Kidney (tissue), 13 donors: ENCODE measurements at regions not wholly inside any gene's neighbourhood (a gene's known extent, or its start where the extent isn't known, plus 50 kb on each side); places are given as distances from the start of the nearest gene placed in this dataset.

Experiments
- DNase-seq, 5 donors: peaks; one replicate each; pipeline ENCODE4 v3.0.0-alpha.2; 2013 to 2020
- FAIRE-seq: peaks from 2 replicates; lab custom pipeline; 2012; peaks lifted over from hg19 to GRCh38; lab: Jason Lieb, UNC
- H3K27ac ChIP-seq, 2 donors: one replicate each; pipeline ENCODE4 v1.7.0; 2013; ENCODE audit warnings: low read depth in 2 of 2, low read length in 2 of 2, inconsistent platforms in 1 of 2
- H3K27me3 ChIP-seq: one replicate; pipeline ENCODE4 v1.7.1; 2013; ENCODE audit warnings: low read length, inconsistent platforms; ENCODE audit not compliant: control insufficient read depth, insufficient read depth
- H3K36me3 ChIP-seq, 3 donors: one replicate each; pipeline versions ENCODE4 v1.7.0 to v1.7.1; 2013; ENCODE audit warnings: low read length in 3 of 3, control low read depth in 1 of 3, inconsistent platforms in 1 of 3; ENCODE audit not compliant: insufficient read depth in 3 of 3, control insufficient read depth in 2 of 3
- H3K4me1 ChIP-seq, 3 donors: one replicate each; pipeline versions ENCODE4 v1.7.0 to v1.7.1; 2013; ENCODE audit warnings: low read length in 3 of 3, inconsistent platforms in 1 of 3, low read depth in 1 of 3; ENCODE audit not compliant: control insufficient read depth in 2 of 3, insufficient read depth in 2 of 3
- H3K4me3 ChIP-seq, 3 donors: one replicate each; pipeline versions ENCODE4 v1.7.0 to v1.8.1; 2013; ENCODE audit warnings: low read length in 3 of 3, control low read depth in 1 of 3, inconsistent platforms in 1 of 3
- H3K9ac ChIP-seq, 3 donors: one replicate each; pipeline versions ENCODE4 v1.7.0 to v1.7.1; 2013; ENCODE audit warnings: low read length in 3 of 3, control low read depth in 1 of 3, inconsistent platforms in 1 of 3
- H3K9me3 ChIP-seq, 3 donors: one replicate each; pipeline versions ENCODE4 v1.7.0 to v1.7.1; 2013; ENCODE audit warnings: low read length in 3 of 3, control low read depth in 1 of 3, inconsistent platforms in 1 of 3; ENCODE audit not compliant: control insufficient read depth in 2 of 3, insufficient read depth in 1 of 3
- CTCF ChIP-seq: IDR thresholded peaks from 3 replicates; pipeline ENCODE4 v1.5.1; 2012; ENCODE audit warnings: mild to moderate bottlenecking, moderate library complexity, borderline replicate concordance; ENCODE audit not compliant: insufficient read depth; ENCODE audit errors: extremely low read depth
- intact Hi-C: fragments of 100-400 bp; cut with DNase I; formaldehyde crosslinking; loops from one replicate; pipeline ENCODE4 v1.11.1; 2022
- donor health status: control.
- donor health status: control.
- donor health status: control.
- donor health status: control.
- donor health status: control.
- donor health status: DM: yes; HTN: yes; CAD: no.
- donor health status: Normal renal cell carcinoma (clear cell type).

DNA sequence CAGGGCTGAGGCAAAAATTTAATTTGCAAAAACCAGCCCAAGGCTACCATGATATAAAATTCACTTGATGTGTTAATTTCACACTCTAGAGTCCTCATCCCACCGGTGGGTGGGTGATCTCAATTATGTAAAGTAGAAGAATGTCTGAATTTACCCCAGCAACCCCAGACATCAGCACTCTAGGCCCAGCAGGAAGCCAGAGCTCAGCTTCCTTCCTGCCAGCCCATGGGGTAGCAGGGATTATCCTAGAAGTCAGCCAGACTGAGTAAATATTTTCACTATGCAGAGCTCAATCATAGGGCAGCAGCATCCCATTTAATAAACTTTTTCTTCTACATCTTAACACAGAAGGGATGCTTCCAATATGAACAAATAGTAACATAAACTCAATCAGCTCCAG lies 71.0 kb downstream of the SIPA1L2 start:
- no peak overlapping the region for H3K4me3 ChIP-seq
- no peak overlapping the region for H3K27ac ChIP-seq
- no peak for TF ChIP-seq CTCF
- H3K9ac ChIP-seq = no peak overlapping the region
- H3K4me1 ChIP-seq = peaks cover 0 to 4% (median 2%) of the 10 kb centered on the region in 3 donors
- H3K27me3 ChIP-seq = no peaks in the 10 kb centered on the region
- intact Hi-C loops = no loop called here
- no peaks in the 10 kb centered on the region for H3K36me3 ChIP-seq
- no peaks in the 10 kb centered on the region for H3K9me3 ChIP-seq
- DNase-seq (no peak), FAIRE-seq (no peak)

- no peak overlapping the region for H3K9ac ChIP-seq
- peaks cover 2 to 4% (median 4%) of the 10 kb centered on the region in 3 donors for H3K4me1 ChIP-seq
- DNase-seq = no peak
- no peaks in the 10 kb centered on the region for H3K36me3 ChIP-seq
- H3K9me3 ChIP-seq = no peaks in the 10 kb centered on the region
- no peak overlapping the region for H3K4me3 ChIP-seq
- FAIRE-seq = no peak
- H3K27ac ChIP-seq = no peak overlapping the region
- no peak for TF ChIP-seq CTCF
- no peaks in the 10 kb centered on the region for H3K27me3 ChIP-seq
- intact Hi-C loops = no loop called here
These were observed 72.3 kb downstream of the SIPA1L2 start for GRCh38 chr1:232557502-232558191.

- no peak overlapping the region for H3K27ac ChIP-seq
- no peak for TF ChIP-seq CTCF
- H3K27me3 ChIP-seq = no peaks in the 10 kb centered on the region
- no peak for FAIRE-seq
- H3K36me3 ChIP-seq = no peaks in the 10 kb centered on the region
- no peak overlapping the region for H3K9ac ChIP-seq
- H3K4me1 ChIP-seq = peaks cover 2 to 4% (median 4%) of the 10 kb centered on the region in 3 donors
- no peaks in the 10 kb centered on the region for H3K9me3 ChIP-seq
- no peak overlapping the region for H3K4me3 ChIP-seq
- no peak for DNase-seq
- intact Hi-C loops = no loop called here
These were observed 72.8 kb downstream of the SIPA1L2 start for GRCh38 chr1:232557096-232557495.
